ENCODE measurements at regions not wholly inside any gene's neighbourhood (a gene's known extent, or its start where the extent isn't known, plus 50 kb on each side); places are given as distances from the start of the nearest gene placed in this dataset.

- TF ChIP-seq, protein P1, sequence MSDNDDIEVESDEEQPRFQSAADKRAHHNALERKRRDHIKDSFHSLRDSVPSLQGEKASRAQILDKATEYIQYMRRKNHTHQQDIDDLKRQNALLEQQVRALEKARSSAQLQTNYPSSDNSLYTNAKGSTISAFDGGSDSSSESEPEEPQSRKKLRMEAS (CRISPR knock-in tag; IDR thresholded peaks at IDR 0.05), result no peak
- TF ChIP-seq ZNF425 (CRISPR knock-in tag; conservative IDR thresholded peaks at IDR 0.05) (no peak), SMAD4 (CRISPR knock-in tag; IDR thresholded peaks at IDR 0.05) (no peak), KAT7 (CRISPR knock-in tag; IDR thresholded peaks at IDR 0.05; ENCODE audit: borderline replicate concordance) (no peak), FOXJ3 (CRISPR knock-in tag; IDR thresholded peaks at IDR 0.05; ENCODE audit: borderline replicate concordance) (no peak), JUN (CRISPR knock-in tag; IDR thresholded peaks at IDR 0.05) (no peak), ZBTB21 (CRISPR knock-in tag; IDR thresholded peaks at IDR 0.05; ENCODE audit: borderline replicate concordance) (no peak), ELF4 (CRISPR knock-in tag; IDR thresholded peaks at IDR 0.05; ENCODE audit: low read depth) (no peak), RELA (CRISPR knock-in tag; IDR thresholded peaks at IDR 0.05; ENCODE audit: borderline replicate concordance) (no peak)
- TF ChIP-seq, protein P2, sequence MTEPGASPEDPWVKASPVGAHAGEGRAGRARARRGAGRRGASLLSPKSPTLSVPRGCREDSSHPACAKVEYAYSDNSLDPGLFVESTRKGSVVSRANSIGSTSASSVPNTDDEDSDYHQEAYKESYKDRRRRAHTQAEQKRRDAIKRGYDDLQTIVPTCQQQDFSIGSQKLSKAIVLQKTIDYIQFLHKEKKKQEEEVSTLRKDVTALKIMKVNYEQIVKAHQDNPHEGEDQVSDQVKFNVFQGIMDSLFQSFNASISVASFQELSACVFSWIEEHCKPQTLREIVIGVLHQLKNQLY (CRISPR knock-in tag; IDR thresholded peaks at IDR 0.05), result no peak
- TF ChIP-seq, protein P3, sequence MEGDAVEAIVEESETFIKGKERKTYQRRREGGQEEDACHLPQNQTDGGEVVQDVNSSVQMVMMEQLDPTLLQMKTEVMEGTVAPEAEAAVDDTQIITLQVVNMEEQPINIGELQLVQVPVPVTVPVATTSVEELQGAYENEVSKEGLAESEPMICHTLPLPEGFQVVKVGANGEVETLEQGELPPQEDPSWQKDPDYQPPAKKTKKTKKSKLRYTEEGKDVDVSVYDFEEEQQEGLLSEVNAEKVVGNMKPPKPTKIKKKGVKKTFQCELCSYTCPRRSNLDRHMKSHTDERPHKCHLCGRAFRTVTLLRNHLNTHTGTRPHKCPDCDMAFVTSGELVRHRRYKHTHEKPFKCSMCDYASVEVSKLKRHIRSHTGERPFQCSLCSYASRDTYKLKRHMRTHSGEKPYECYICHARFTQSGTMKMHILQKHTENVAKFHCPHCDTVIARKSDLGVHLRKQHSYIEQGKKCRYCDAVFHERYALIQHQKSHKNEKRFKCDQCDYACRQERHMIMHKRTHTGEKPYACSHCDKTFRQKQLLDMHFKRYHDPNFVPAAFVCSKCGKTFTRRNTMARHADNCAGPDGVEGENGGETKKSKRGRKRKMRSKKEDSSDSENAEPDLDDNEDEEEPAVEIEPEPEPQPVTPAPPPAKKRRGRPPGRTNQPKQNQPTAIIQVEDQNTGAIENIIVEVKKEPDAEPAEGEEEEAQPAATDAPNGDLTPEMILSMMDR (IDR thresholded peaks at IDR 0.05), result no peak
- TF ChIP-seq, protein P4, sequence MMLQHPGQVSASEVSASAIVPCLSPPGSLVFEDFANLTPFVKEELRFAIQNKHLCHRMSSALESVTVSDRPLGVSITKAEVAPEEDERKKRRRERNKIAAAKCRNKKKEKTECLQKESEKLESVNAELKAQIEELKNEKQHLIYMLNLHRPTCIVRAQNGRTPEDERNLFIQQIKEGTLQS (CRISPR knock-in tag; conservative IDR thresholded peaks at IDR 0.05), result no peak
These were observed 495.6 kb downstream of the SIPA1L2 start for GRCh38 chr1:232134365-232134764.
